Breast epithelium (tissue), 3 donors: ENCODE measurements at regions not wholly inside any gene's neighbourhood (a gene's known extent, or its start where the extent isn't known, plus 50 kb on each side); places are given as distances from the start of the nearest gene placed in this dataset.

Experiments
- POLR2A ChIP-seq: fragments of 450-650 bp; IDR thresholded peaks from one replicate; pipeline ENCODE4 v1.6.1; 2016; ENCODE audit warnings: antibody characterized with exemption, mild to moderate bottlenecking, moderate library complexity
- TF ChIP-seq, protein P1 (sequence below), 3 donors: fragments of 450-650 bp; IDR thresholded peaks; one replicate each; pipeline ENCODE4 v1.5.1; 2016 to 2017; ENCODE audit warnings: antibody characterized with exemption in 3 of 3, mild to moderate bottlenecking in 3 of 3, moderate library complexity in 3 of 3

DNA sequence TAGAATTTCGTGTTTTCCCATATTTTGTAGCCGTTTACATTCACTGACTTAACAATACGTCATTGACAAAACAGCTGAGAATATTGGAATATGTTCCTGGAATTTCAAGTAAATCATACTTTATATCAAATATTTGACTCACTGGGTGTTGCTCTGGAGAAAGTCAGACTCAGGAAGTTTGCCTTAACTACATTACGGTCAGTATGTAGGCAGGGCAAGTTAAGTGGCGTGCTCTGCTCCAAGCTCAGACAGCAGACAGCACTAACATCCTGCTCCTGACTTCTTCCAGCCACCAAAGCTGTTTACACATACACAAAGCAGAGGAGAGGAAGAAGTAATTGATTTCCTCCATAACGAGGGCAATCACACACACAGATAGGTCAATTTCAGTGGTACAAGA is 414.6 kb downstream of the LRRIQ3 start:
- TF ChIP-seq, protein P1, sequence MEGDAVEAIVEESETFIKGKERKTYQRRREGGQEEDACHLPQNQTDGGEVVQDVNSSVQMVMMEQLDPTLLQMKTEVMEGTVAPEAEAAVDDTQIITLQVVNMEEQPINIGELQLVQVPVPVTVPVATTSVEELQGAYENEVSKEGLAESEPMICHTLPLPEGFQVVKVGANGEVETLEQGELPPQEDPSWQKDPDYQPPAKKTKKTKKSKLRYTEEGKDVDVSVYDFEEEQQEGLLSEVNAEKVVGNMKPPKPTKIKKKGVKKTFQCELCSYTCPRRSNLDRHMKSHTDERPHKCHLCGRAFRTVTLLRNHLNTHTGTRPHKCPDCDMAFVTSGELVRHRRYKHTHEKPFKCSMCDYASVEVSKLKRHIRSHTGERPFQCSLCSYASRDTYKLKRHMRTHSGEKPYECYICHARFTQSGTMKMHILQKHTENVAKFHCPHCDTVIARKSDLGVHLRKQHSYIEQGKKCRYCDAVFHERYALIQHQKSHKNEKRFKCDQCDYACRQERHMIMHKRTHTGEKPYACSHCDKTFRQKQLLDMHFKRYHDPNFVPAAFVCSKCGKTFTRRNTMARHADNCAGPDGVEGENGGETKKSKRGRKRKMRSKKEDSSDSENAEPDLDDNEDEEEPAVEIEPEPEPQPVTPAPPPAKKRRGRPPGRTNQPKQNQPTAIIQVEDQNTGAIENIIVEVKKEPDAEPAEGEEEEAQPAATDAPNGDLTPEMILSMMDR (IDR thresholded peaks at IDR 0.05) = no peak
- no peak for TF ChIP-seq POLR2A
